ENCODE measurements at regions not wholly inside any gene's neighbourhood (a gene's known extent, or its start where the extent isn't known, plus 50 kb on each side); places are given as distances from the start of the nearest gene placed in this dataset.

DNA sequence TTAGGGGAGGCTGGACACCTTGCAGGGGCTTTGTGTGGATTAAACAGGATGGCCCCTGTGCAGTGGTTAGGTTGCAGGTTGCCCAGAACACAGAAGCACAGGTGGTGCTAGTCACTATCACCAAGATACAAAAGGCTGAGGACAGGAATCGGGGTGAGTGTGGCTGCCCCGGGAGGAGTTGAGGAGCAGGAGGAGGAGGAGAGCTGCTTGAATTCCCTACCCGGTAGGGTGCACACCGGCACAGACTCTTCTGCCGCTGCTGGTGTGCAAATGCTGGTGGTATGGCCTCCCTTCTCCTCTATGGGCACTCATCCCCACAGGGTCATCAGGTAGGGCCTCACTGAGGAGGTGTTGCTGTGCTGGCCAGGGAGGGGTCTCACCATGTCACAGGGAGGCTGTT, 67.5 kb upstream of the SMAD6 start:
- TF ChIP-seq, protein P1, sequence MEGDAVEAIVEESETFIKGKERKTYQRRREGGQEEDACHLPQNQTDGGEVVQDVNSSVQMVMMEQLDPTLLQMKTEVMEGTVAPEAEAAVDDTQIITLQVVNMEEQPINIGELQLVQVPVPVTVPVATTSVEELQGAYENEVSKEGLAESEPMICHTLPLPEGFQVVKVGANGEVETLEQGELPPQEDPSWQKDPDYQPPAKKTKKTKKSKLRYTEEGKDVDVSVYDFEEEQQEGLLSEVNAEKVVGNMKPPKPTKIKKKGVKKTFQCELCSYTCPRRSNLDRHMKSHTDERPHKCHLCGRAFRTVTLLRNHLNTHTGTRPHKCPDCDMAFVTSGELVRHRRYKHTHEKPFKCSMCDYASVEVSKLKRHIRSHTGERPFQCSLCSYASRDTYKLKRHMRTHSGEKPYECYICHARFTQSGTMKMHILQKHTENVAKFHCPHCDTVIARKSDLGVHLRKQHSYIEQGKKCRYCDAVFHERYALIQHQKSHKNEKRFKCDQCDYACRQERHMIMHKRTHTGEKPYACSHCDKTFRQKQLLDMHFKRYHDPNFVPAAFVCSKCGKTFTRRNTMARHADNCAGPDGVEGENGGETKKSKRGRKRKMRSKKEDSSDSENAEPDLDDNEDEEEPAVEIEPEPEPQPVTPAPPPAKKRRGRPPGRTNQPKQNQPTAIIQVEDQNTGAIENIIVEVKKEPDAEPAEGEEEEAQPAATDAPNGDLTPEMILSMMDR (IDR thresholded peaks at IDR 0.05): no peak
- TF ChIP-seq ZFX (IDR thresholded peaks at IDR 0.05; ENCODE audit: borderline replicate concordance): no peak

Data from 22Rv1 (cell line).